ENCODE measurements at regions not wholly inside any gene's neighbourhood (a gene's known extent, or its start where the extent isn't known, plus 50 kb on each side); places are given as distances from the start of the nearest gene placed in this dataset.
A peak's percentile ranks its signal among the peaks of the same experiment; 100 is the strongest.

- Histone ChIP-seq H3K27ac (ENCODE audit: low read depth, low read length) (no peak overlapping the region), H3K9me3 (ENCODE audit: control insufficient read depth in 1 of 2, low read length in 2 of 2) (no peaks in the 10 kb centered on the region), H3K4me3 (ENCODE audit: low read length in 2 of 2) (no peak overlapping the region), H3K36me3 (ENCODE audit: insufficient read depth, low read length) (no peaks in the 10 kb centered on the region), H3K27me3 (ENCODE audit: insufficient read depth, low read length) (no peaks in the 10 kb centered on the region), H3K4me1 (ENCODE audit: insufficient read depth, low read length) (no peaks in the 10 kb centered on the region)
- no peaks in the 10 kb centered on the region for H3K4me1 Mint-ChIP-seq
- no peak overlapping the region for H3K27ac Mint-ChIP-seq
- H3K9me3 Mint-ChIP-seq: peaks cover 0 to 20% (median 7%) of the 10 kb centered on the region in 8 donors
- no peak for DNase-seq
- H3K27me3 Mint-ChIP-seq: no peaks in the 10 kb centered on the region
- no peak overlapping the region for H3K4me3 Mint-ChIP-seq
- ChIA-PET POLR2A (ENCODE audit: partially characterized antibody) (no interaction called here), CTCF (ENCODE audit: partially characterized antibody) (no interaction called here)
- H3K36me3 Mint-ChIP-seq: no peaks in the 10 kb centered on the region
- intact Hi-C loops (cut with micrococcal nuclease): no loop called here
Measured at GRCh38 chr10:108166401-108166800, 1001.9 kb upstream of the SORCS1 start.

GRCh38 chr10:108147346-108147745, 982.8 kb upstream of the SORCS1 start:
- Mint-ChIP-seq H3K9me3 (peaks cover 0 to 50% (median 18%) of the 10 kb centered on the region in 8 donors), H3K27ac (no peak overlapping the region), H3K4me3 (no peak overlapping the region), H3K36me3 (no peaks in the 10 kb centered on the region), H3K4me1 (no peaks in the 10 kb centered on the region), H3K27me3 (no peaks in the 10 kb centered on the region)
- CTCF ChIA-PET (ENCODE audit: partially characterized antibody): no interaction called here
- Histone ChIP-seq H3K4me1 (ENCODE audit: insufficient read depth, low read length) (no peaks in the 10 kb centered on the region), H3K27ac (ENCODE audit: low read depth, low read length) (no peak overlapping the region), H3K9me3 (ENCODE audit: control insufficient read depth in 1 of 2, low read length in 2 of 2) (no peaks in the 10 kb centered on the region), H3K27me3 (ENCODE audit: insufficient read depth, low read length) (no peaks in the 10 kb centered on the region), H3K4me3 (ENCODE audit: low read length in 2 of 2) (no peak overlapping the region), H3K36me3 (ENCODE audit: insufficient read depth, low read length) (no peaks in the 10 kb centered on the region)
- POLR2A ChIA-PET (ENCODE audit: partially characterized antibody): no interaction called here
- intact Hi-C loops (cut with micrococcal nuclease): no loop called here
- no peak for DNase-seq

DNA sequence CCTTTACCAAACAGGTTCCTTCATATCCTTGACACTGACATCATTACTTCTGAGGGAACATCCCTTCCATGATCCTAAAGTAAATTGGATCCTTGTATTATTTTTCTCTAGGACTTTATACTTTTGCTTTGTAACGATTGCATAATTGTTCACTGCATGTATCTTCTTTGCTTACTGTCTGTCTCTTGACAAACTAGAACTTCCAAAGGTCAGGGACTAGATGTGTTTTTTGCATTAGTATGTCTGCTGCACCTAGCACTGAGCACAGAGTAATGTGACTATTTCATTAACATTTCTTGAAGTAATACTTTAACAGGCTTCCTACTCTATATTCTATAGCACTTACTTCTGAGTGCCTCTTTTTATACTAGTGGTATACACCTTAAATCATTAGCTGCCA, 976.6 kb upstream of the SORCS1 start:
- Histone ChIP-seq H3K4me3 (ENCODE audit: low read length in 2 of 2) (no peak overlapping the region), H3K9me3 (ENCODE audit: control insufficient read depth in 1 of 2, low read length in 2 of 2) (no peaks in the 10 kb centered on the region), H3K27ac (ENCODE audit: low read depth, low read length) (no peak overlapping the region), H3K4me1 (ENCODE audit: insufficient read depth, low read length) (no peaks in the 10 kb centered on the region), H3K27me3 (ENCODE audit: insufficient read depth, low read length) (no peaks in the 10 kb centered on the region), H3K36me3 (ENCODE audit: insufficient read depth, low read length) (no peaks in the 10 kb centered on the region)
- CTCF ChIA-PET (ENCODE audit: partially characterized antibody): no interaction called here
- intact Hi-C loops (cut with micrococcal nuclease): no loop called here
- Mint-ChIP-seq H3K9me3 (peaks cover 3 to 27% (median 12%) of the 10 kb centered on the region in 8 donors), H3K4me3 (no peak overlapping the region), H3K27ac (no peak overlapping the region), H3K4me1 (no peaks in the 10 kb centered on the region), H3K36me3 (no peaks in the 10 kb centered on the region), H3K27me3 (no peaks in the 10 kb centered on the region)
- no peak for DNase-seq
- POLR2A ChIA-PET (ENCODE audit: partially characterized antibody): no interaction called here

DNA sequence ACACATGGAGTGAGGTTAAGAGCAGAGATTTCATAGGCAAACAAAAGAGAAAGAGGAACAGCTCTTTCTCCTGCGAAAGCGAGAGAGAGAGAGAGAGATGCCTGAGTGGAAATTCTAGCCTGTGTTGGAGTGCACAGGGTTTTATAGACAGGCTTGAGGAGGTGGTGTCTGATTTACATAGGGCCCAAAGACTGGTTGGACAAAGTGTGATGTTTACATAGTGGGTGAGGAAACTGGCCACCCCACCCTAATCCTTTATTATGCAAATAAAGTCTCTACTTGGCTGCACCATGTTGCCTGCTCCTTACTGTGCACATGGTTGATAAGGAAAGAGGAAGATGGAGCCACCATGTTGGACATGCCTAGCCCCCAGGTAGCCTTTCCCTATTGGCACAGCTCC, 967.8 kb upstream of the SORCS1 start:
- H3K27ac ChIP-seq (ENCODE audit: low read depth, low read length): no peak overlapping the region
- no peak for DNase-seq
- H3K9me3 ChIP-seq (ENCODE audit: control insufficient read depth in 1 of 2, low read length in 2 of 2): no peaks in the 10 kb centered on the region
- ChIA-PET POLR2A (ENCODE audit: partially characterized antibody) (no interaction called here), CTCF (ENCODE audit: partially characterized antibody) (no interaction called here)
- intact Hi-C loops (cut with micrococcal nuclease): no loop called here
- Mint-ChIP-seq H3K27me3 (no peaks in the 10 kb centered on the region), H3K4me1 (no peaks in the 10 kb centered on the region), H3K27ac (peak overlapping the region in 1 of 7 donors; percentile 12), H3K9me3 (peaks cover 2 to 17% (median 8%) of the 10 kb centered on the region in 8 donors), H3K36me3 (no peaks in the 10 kb centered on the region), H3K4me3 (no peak overlapping the region)
- no peaks in the 10 kb centered on the region for H3K27me3 ChIP-seq (ENCODE audit: insufficient read depth, low read length)
- H3K4me1 ChIP-seq (ENCODE audit: insufficient read depth, low read length): no peaks in the 10 kb centered on the region
- no peaks in the 10 kb centered on the region for H3K36me3 ChIP-seq (ENCODE audit: insufficient read depth, low read length)
- no peak overlapping the region for H3K4me3 ChIP-seq (ENCODE audit: low read length in 2 of 2)

- DNase-seq: no peak
- H3K9me3 ChIP-seq (ENCODE audit: control insufficient read depth in 1 of 2, low read length in 2 of 2): no peaks in the 10 kb centered on the region
- Mint-ChIP-seq H3K27ac (no peak overlapping the region), H3K4me1 (no peaks in the 10 kb centered on the region), H3K4me3 (no peak overlapping the region), H3K27me3 (no peaks in the 10 kb centered on the region), H3K36me3 (no peaks in the 10 kb centered on the region), H3K9me3 (peaks cover 0 to 15% (median 5%) of the 10 kb centered on the region in 8 donors)
- H3K4me3 ChIP-seq (ENCODE audit: low read length in 2 of 2): no peak overlapping the region
- intact Hi-C loops (cut with micrococcal nuclease): no loop called here
- no peak overlapping the region for H3K27ac ChIP-seq (ENCODE audit: low read depth, low read length)
- no peaks in the 10 kb centered on the region for H3K4me1 ChIP-seq (ENCODE audit: insufficient read depth, low read length)
- CTCF ChIA-PET (ENCODE audit: partially characterized antibody): no interaction called here
- H3K36me3 ChIP-seq (ENCODE audit: insufficient read depth, low read length): no peaks in the 10 kb centered on the region
- H3K27me3 ChIP-seq (ENCODE audit: insufficient read depth, low read length): no peaks in the 10 kb centered on the region
- POLR2A ChIA-PET (ENCODE audit: partially characterized antibody): no interaction called here
Measured at GRCh38 chr10:108130575-108130974, 966.1 kb upstream of the SORCS1 start.

- no peak overlapping the region for H3K4me3 ChIP-seq (ENCODE audit: low read length in 2 of 2)
- DNase-seq: no peak
- no peaks in the 10 kb centered on the region for H3K4me1 Mint-ChIP-seq
- no peaks in the 10 kb centered on the region for H3K9me3 ChIP-seq (ENCODE audit: control insufficient read depth in 1 of 2, low read length in 2 of 2)
- no peaks in the 10 kb centered on the region for H3K36me3 ChIP-seq (ENCODE audit: insufficient read depth, low read length)
- CTCF ChIA-PET (ENCODE audit: partially characterized antibody): no interaction called here
- no peaks in the 10 kb centered on the region for H3K27me3 Mint-ChIP-seq
- POLR2A ChIA-PET (ENCODE audit: partially characterized antibody): no interaction called here
- no peak overlapping the region for H3K4me3 Mint-ChIP-seq
- no peaks in the 10 kb centered on the region for H3K4me1 ChIP-seq (ENCODE audit: insufficient read depth, low read length)
- H3K27ac ChIP-seq (ENCODE audit: low read depth, low read length): no peak overlapping the region
- H3K9me3 Mint-ChIP-seq: peaks cover 0 to 28% (median 11%) of the 10 kb centered on the region in 8 donors
- no peaks in the 10 kb centered on the region for H3K27me3 ChIP-seq (ENCODE audit: insufficient read depth, low read length)
- no peaks in the 10 kb centered on the region for H3K36me3 Mint-ChIP-seq
- H3K27ac Mint-ChIP-seq: no peak overlapping the region
- intact Hi-C loops (cut with micrococcal nuclease): no loop called here
Measured at GRCh38 chr10:108112218-108112617, 947.7 kb upstream of the SORCS1 start.

- Histone ChIP-seq H3K36me3 (ENCODE audit: insufficient read depth, low read length) (no peaks in the 10 kb centered on the region), H3K9me3 (ENCODE audit: control insufficient read depth in 1 of 2, low read length in 2 of 2) (no peaks in the 10 kb centered on the region), H3K4me1 (ENCODE audit: insufficient read depth, low read length) (no peaks in the 10 kb centered on the region), H3K4me3 (ENCODE audit: low read length in 2 of 2) (no peak overlapping the region), H3K27me3 (ENCODE audit: insufficient read depth, low read length) (no peaks in the 10 kb centered on the region), H3K27ac (ENCODE audit: low read depth, low read length) (no peak overlapping the region)
- Mint-ChIP-seq H3K27ac (no peak overlapping the region), H3K36me3 (no peaks in the 10 kb centered on the region), H3K4me3 (no peak overlapping the region), H3K4me1 (no peaks in the 10 kb centered on the region), H3K9me3 (peaks cover 0 to 17% (median 10%) of the 10 kb centered on the region in 8 donors), H3K27me3 (no peaks in the 10 kb centered on the region)
- no peak for DNase-seq
- intact Hi-C loops (cut with micrococcal nuclease): no loop called here
- CTCF ChIA-PET (ENCODE audit: partially characterized antibody): no interaction called here
- POLR2A ChIA-PET (ENCODE audit: partially characterized antibody): no interaction called here
Measured at GRCh38 chr10:108104551-108105156, 940.1 kb upstream of the SORCS1 start.

- Histone ChIP-seq H3K27me3 (ENCODE audit: insufficient read depth, low read length) (no peaks in the 10 kb centered on the region), H3K4me3 (ENCODE audit: low read length in 2 of 2) (no peak overlapping the region), H3K36me3 (ENCODE audit: insufficient read depth, low read length) (no peaks in the 10 kb centered on the region), H3K4me1 (ENCODE audit: insufficient read depth, low read length) (no peaks in the 10 kb centered on the region), H3K9me3 (ENCODE audit: control insufficient read depth in 1 of 2, low read length in 2 of 2) (no peaks in the 10 kb centered on the region), H3K27ac (ENCODE audit: low read depth, low read length) (no peak overlapping the region)
- POLR2A ChIA-PET (ENCODE audit: partially characterized antibody): no interaction called here
- Mint-ChIP-seq H3K27ac (no peak overlapping the region), H3K36me3 (no peaks in the 10 kb centered on the region), H3K4me3 (no peak overlapping the region), H3K9me3 (peaks cover 0 to 13% (median 6%) of the 10 kb centered on the region in 8 donors), H3K27me3 (no peaks in the 10 kb centered on the region), H3K4me1 (no peaks in the 10 kb centered on the region)
- peak in 1 of 5 donors; percentile 28 for DNase-seq
- intact Hi-C loops (cut with micrococcal nuclease): no loop called here
- CTCF ChIA-PET (ENCODE audit: partially characterized antibody): no interaction called here
Measured at GRCh38 chr10:108097258-108097657, 932.8 kb upstream of the SORCS1 start.
